Activated CD4-positive, alpha-beta memory T cell treated with anti-CD3 and anti-CD28 coated beads for 36 hours (primary cell): ENCODE measurements at regions not wholly inside any gene's neighbourhood (a gene's known extent, or its start where the extent isn't known, plus 50 kb on each side); places are given as distances from the start of the nearest gene placed in this dataset.

Experiments used
- CTCF ChIA-PET: fragments of 350-600 bp; sonication (Branson Sonifier 250); formaldehyde crosslinking; loops from one replicate; lab custom pipeline; 2021; ENCODE audit warnings: antibody characterized with exemption, inconsistent platforms; lab: Charles Lee
- POLR2A ChIA-PET: fragments of 350-600 bp; sonication (Branson Sonifier 250); formaldehyde crosslinking; loops from one replicate; lab custom pipeline; 2021; ENCODE audit warnings: antibody characterized with exemption; lab: Charles Lee
- DNase-seq: peaks from one replicate; pipeline ENCODE4 v3.0.0-alpha.2; 2020
- H3K27ac Mint-ChIP-seq: one replicate; pipeline ENCODE4 v1.8.0; 2021; ENCODE audit warnings: mixed read lengths
- H3K27me3 Mint-ChIP-seq: one replicate; pipeline ENCODE4 v1.8.0; 2021; ENCODE audit warnings: mixed read lengths
- H3K36me3 Mint-ChIP-seq: one replicate; pipeline ENCODE4 v1.8.0; 2021; ENCODE audit warnings: mixed read lengths
- H3K4me1 Mint-ChIP-seq: one replicate; pipeline ENCODE4 v1.8.0; 2021; ENCODE audit warnings: low read depth, mixed read lengths
- H3K4me3 Mint-ChIP-seq: one replicate; pipeline ENCODE4 v1.8.0; 2021; ENCODE audit warnings: mild to moderate bottlenecking, mixed read lengths
- H3K9me3 Mint-ChIP-seq: one replicate; pipeline ENCODE4 v1.8.0; 2021; ENCODE audit warnings: mixed read lengths
- intact Hi-C: fragments of 100-400 bp; cut with micrococcal nuclease; formaldehyde crosslinking; loops from one replicate; pipeline ENCODE4 v1.15.1; 2023

DNA sequence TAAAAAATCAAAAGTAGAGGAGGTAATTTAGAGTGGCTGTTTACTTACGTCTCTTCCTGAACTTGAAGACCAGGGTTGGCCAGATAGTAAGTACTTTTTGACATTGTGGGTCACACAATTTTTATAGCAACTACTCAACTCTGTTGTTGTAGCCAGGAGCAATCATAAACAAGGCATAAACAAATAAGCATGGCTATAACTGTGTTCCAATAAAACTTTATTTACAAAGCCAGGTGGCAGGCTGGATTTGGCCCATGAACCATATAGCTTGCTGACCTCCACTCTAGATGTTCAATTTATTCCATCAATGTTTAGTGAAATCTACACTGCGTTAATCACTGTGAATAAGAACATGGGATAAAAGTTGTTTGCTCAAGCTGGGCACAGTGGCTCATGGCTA lies 500.4 kb upstream of the ERCC4 start:
- Mint-ChIP-seq H3K27ac (no peak overlapping the region), H3K27me3 (no peaks in the 10 kb centered on the region), H3K36me3 (no peaks in the 10 kb centered on the region), H3K4me3 (no peak overlapping the region), H3K4me1 (no peaks in the 10 kb centered on the region), H3K9me3 (peaks cover 6% of the 10 kb centered on the region)
- DNase-seq, result no peak
- intact Hi-C loops, result no loop called here
- ChIA-PET CTCF (no interaction called here), POLR2A (no interaction called here)

- ChIA-PET POLR2A (no interaction called here), CTCF (no interaction called here)
- peaks cover 10% of the 10 kb centered on the region for H3K9me3 Mint-ChIP-seq
- H3K4me3 Mint-ChIP-seq, result no peak overlapping the region
- DNase-seq, result no peak
- H3K27me3 Mint-ChIP-seq, result no peaks in the 10 kb centered on the region
- no peak overlapping the region for H3K27ac Mint-ChIP-seq
- intact Hi-C loops, result no loop called here
- no peaks in the 10 kb centered on the region for H3K36me3 Mint-ChIP-seq
- no peaks in the 10 kb centered on the region for H3K4me1 Mint-ChIP-seq
Observed at GRCh38 chr16:13421726-13422125, 498.2 kb upstream of the ERCC4 start.

DNA sequence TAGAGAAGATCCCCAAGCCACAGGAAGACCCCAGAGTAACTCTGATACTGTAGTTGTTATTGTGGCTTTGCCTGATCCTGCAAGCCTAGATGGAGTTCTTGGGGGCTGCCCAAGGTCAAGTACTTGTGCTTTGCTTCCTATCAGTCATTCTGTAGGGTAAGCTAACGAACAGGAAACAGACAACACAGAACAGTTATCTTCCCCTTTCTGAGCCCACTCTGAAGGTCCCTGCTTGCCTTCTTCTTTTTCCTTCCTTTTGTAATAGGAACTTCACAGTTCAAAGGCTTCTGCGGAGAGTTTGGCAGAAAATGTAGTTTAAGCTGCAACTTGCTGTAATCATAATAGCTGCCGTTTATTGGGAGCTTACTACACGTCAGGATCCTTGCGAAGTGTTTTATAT lies 494.1 kb upstream of the ERCC4 start:
- DNase-seq, result no peak
- CTCF ChIA-PET, result no interaction called here
- Mint-ChIP-seq H3K4me3 (no peak overlapping the region), H3K36me3 (no peaks in the 10 kb centered on the region), H3K9me3 (peaks cover 11% of the 10 kb centered on the region), H3K4me1 (no peaks in the 10 kb centered on the region), H3K27me3 (no peaks in the 10 kb centered on the region), H3K27ac (no peak overlapping the region)
- intact Hi-C loops, result no loop called here
- POLR2A ChIA-PET, result no interaction called here

- Mint-ChIP-seq H3K27ac (no peak overlapping the region), H3K9me3 (peaks cover 11% of the 10 kb centered on the region), H3K27me3 (no peaks in the 10 kb centered on the region), H3K4me3 (no peak overlapping the region), H3K4me1 (no peaks in the 10 kb centered on the region), H3K36me3 (no peaks in the 10 kb centered on the region)
- no peak for DNase-seq
- ChIA-PET CTCF (no interaction called here), POLR2A (no interaction called here)
- intact Hi-C loops, result no loop called here
Observed at GRCh38 chr16:13426269-13426668, 493.7 kb upstream of the ERCC4 start.

- H3K9me3 Mint-ChIP-seq, result peaks cover 11% of the 10 kb centered on the region
- CTCF ChIA-PET, result no interaction called here
- H3K27me3 Mint-ChIP-seq, result no peaks in the 10 kb centered on the region
- H3K4me1 Mint-ChIP-seq, result no peaks in the 10 kb centered on the region
- H3K27ac Mint-ChIP-seq, result no peak overlapping the region
- no peaks in the 10 kb centered on the region for H3K36me3 Mint-ChIP-seq
- intact Hi-C loops, result no loop called here
- no peak for DNase-seq
- POLR2A ChIA-PET, result no interaction called here
- no peak overlapping the region for H3K4me3 Mint-ChIP-seq
Observed at GRCh38 chr16:13426736-13427135, 493.2 kb upstream of the ERCC4 start.

- ChIA-PET CTCF (no interaction called here), POLR2A (no interaction called here)
- no peak overlapping the region for H3K4me3 Mint-ChIP-seq
- intact Hi-C loops, result no loop called here
- H3K36me3 Mint-ChIP-seq, result no peaks in the 10 kb centered on the region
- peaks cover 11% of the 10 kb centered on the region for H3K9me3 Mint-ChIP-seq
- no peak overlapping the region for H3K27ac Mint-ChIP-seq
- DNase-seq, result no peak
- H3K4me1 Mint-ChIP-seq, result no peaks in the 10 kb centered on the region
- H3K27me3 Mint-ChIP-seq, result no peaks in the 10 kb centered on the region
Observed at GRCh38 chr16:13427943-13428342, 492.0 kb upstream of the ERCC4 start.

DNA sequence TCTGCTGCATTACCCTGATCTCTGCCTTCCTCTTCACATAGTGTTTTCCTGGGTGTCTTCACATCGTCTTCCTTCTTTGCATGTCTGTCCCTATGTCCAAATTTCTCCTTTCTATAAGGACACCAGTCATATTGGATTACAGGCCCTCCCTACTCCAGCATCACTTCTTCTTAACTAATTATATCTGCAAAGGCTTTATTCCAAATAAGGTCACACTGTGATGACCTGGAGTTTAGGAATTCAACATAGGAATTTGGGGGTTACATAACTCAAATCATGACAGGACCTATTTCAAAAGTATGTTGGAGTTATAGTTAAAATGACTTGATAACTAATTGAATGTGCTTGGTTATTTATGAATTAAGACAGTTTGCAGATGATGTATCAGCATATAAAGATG lies 490.5 kb upstream of the ERCC4 start:
- intact Hi-C loops, result no loop called here
- ChIA-PET CTCF (no interaction called here), POLR2A (no interaction called here)
- H3K9me3 Mint-ChIP-seq, result peaks cover 7% of the 10 kb centered on the region
- H3K4me3 Mint-ChIP-seq, result no peak overlapping the region
- no peak for DNase-seq
- H3K27ac Mint-ChIP-seq, result no peak overlapping the region
- H3K27me3 Mint-ChIP-seq, result no peaks in the 10 kb centered on the region
- no peaks in the 10 kb centered on the region for H3K4me1 Mint-ChIP-seq
- H3K36me3 Mint-ChIP-seq, result no peaks in the 10 kb centered on the region

- Mint-ChIP-seq H3K27ac (no peak overlapping the region), H3K9me3 (no peaks in the 10 kb centered on the region), H3K36me3 (no peaks in the 10 kb centered on the region), H3K4me1 (no peaks in the 10 kb centered on the region), H3K27me3 (no peaks in the 10 kb centered on the region), H3K4me3 (no peak overlapping the region)
- DNase-seq, result no peak
- ChIA-PET CTCF (no interaction called here), POLR2A (no interaction called here)
- intact Hi-C loops, result no loop called here
Observed at GRCh38 chr16:13435415-13435814, 484.5 kb upstream of the ERCC4 start.

DNA sequence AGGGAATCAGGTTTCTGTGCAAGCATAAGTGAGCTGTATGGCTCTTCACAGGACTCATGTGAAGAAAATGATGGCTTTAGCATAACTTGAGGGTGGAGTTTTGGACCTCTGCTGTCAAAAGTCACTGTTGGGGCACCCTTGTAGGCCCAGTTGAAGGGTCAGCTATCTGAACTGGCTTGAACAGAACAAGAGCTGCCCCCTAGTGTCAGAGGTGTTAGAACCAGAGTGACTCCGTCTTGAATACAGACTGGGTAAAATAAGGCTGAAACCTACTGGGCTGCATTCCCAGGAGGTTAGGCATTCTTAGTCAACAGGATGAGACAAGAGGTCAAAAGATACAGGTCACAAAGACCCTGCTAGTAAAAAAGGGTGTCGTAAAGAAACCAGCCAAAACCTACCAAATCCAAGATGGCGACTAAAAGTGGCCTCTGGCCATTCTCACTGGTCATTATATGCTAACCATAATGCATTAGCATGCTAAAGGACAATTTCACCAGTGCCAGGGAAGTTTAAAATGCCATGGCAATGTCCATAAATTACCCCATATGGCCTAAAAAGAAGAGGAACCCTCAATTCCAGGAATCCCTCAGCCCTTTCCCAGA lies 484.0 kb upstream of the ERCC4 start:
- intact Hi-C loops, result no loop called here
- H3K4me3 Mint-ChIP-seq, result no peak overlapping the region

DNA sequence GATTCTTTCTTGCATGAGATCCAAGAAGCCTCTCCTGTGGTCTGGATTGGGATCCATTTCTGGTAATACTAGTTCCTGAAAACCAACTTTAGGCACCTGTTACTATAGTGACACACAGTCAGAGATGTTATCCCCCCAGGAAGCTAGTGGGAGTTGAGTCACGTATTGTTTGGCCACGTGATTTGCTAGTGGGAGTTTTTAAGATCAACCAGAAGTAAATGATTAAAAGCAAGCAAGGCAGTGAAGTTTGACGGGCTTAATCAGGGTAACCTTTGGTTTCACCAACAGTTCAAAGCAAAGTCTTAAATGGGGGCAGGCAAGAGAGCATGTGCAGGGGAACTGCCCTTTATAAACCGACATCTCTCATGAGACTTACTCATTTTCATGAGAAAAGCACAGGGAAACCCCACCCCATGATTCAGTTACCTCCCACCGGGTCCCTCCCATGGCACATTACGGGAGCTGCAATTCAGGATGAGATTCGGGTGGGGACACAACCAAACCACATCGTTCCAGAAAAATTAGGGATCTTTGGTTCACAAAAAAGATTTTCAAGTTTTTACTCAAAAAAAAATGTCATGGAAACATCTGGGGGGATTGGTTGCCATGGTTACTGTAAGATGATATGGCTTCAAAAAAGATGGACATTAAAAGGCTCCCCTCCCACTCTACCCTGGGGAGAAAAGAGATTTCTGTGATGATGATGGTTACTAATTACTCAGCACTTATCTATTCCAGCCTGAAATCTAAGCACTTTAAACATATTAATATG lies 483.1 kb upstream of the ERCC4 start:
- DNase-seq, result no peak
- no peak overlapping the region for H3K4me3 Mint-ChIP-seq
- H3K9me3 Mint-ChIP-seq, result no peaks in the 10 kb centered on the region
- CTCF ChIA-PET, result no interaction called here
- intact Hi-C loops, result no loop called here
- no peaks in the 10 kb centered on the region for H3K36me3 Mint-ChIP-seq
- no peak overlapping the region for H3K27ac Mint-ChIP-seq
- POLR2A ChIA-PET, result no interaction called here
- no peaks in the 10 kb centered on the region for H3K4me1 Mint-ChIP-seq
- H3K27me3 Mint-ChIP-seq, result no peaks in the 10 kb centered on the region

More for the DNA sequence above, 484.0 kb upstream of the ERCC4 start:
- POLR2A ChIA-PET, result no interaction called here
- DNase-seq, result no peak
- no peak overlapping the region for H3K27ac Mint-ChIP-seq
- H3K4me1 Mint-ChIP-seq, result no peaks in the 10 kb centered on the region
- CTCF ChIA-PET, result no interaction called here
- no peaks in the 10 kb centered on the region for H3K9me3 Mint-ChIP-seq
- H3K36me3 Mint-ChIP-seq, result no peaks in the 10 kb centered on the region
- H3K27me3 Mint-ChIP-seq, result no peaks in the 10 kb centered on the region

GRCh38 chr16:13437413-13437795 lies 482.6 kb upstream of the ERCC4 start:
- Mint-ChIP-seq H3K4me1 (no peaks in the 10 kb centered on the region), H3K36me3 (no peaks in the 10 kb centered on the region), H3K4me3 (no peak overlapping the region), H3K27me3 (no peaks in the 10 kb centered on the region), H3K27ac (no peak overlapping the region), H3K9me3 (no peaks in the 10 kb centered on the region)
- DNase-seq, result no peak
- intact Hi-C loops, result no loop called here
- POLR2A ChIA-PET, result no interaction called here
- CTCF ChIA-PET, result no interaction called here

GRCh38 chr16:13438064-13438463 lies 481.9 kb upstream of the ERCC4 start:
- Mint-ChIP-seq H3K9me3 (no peaks in the 10 kb centered on the region), H3K27me3 (no peaks in the 10 kb centered on the region), H3K27ac (no peak overlapping the region), H3K4me1 (no peaks in the 10 kb centered on the region), H3K4me3 (no peak overlapping the region), H3K36me3 (no peaks in the 10 kb centered on the region)
- ChIA-PET POLR2A (no interaction called here), CTCF (no interaction called here)
- intact Hi-C loops, result no loop called here
- no peak for DNase-seq

DNA sequence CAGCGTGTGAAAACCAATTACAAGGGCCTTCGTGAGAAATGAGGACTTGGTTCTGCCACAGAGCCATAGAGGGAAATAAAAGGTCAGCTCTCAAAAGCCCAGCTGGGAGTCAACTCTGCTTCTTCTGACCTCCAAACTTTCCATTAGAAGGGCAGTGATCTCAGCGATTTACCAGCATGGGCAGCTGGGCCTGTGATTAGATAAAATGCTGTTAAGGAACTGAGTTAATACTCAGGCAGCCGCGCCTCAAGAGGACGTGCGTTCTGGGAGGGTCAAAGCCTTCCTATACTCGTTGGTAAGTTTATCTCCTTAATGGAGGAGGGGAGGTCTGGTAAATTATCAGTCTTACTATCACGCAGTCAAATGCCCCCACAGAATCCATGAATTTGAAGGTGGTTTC lies 480.2 kb upstream of the ERCC4 start:
- H3K9me3 Mint-ChIP-seq, result no peaks in the 10 kb centered on the region
- intact Hi-C loops, result no loop called here
- ChIA-PET CTCF (no interaction called here), POLR2A (no interaction called here)
- no peaks in the 10 kb centered on the region for H3K36me3 Mint-ChIP-seq
- no peak overlapping the region for H3K4me3 Mint-ChIP-seq
- no peaks in the 10 kb centered on the region for H3K27me3 Mint-ChIP-seq
- no peak for DNase-seq
- no peak overlapping the region for H3K27ac Mint-ChIP-seq
- H3K4me1 Mint-ChIP-seq, result no peaks in the 10 kb centered on the region
